GM13977 (cell line): ENCODE measurements at regions not wholly inside any gene's neighbourhood (a gene's known extent, or its start where the extent isn't known, plus 50 kb on each side); places are given as distances from the start of the nearest gene placed in this dataset.

Experiments
- DNase-seq: peaks from one replicate; pipeline ENCODE4 v3.0.0; 2012; ENCODE audit warnings: low spot score
- CTCF ChIP-seq: IDR thresholded peaks from 2 replicates; pipeline ENCODE4 v1.5.1; 2012; ENCODE audit warnings: mild to moderate bottlenecking, control low read depth; ENCODE audit not compliant: insufficient read depth; ENCODE audit errors: extremely low read depth, missing control alignments
- in situ Hi-C: fragments of 300-500 bp; cut with MboI; formaldehyde crosslinking; loops from one replicate; pipeline ENCODE4 v1.12.0; 2022; ENCODE audit warnings: low sequenced_read_pairs, low pct_unique_long_range_greater_than_20kb, mixed read lengths, inconsistent platforms; ENCODE audit not compliant: unreplicated experiment

- in situ Hi-C loops: no loop called here
- TF ChIP-seq CTCF: no peak
- DNase-seq: no peak
Measured at GRCh38 chr18:44521668-44522022, 159.0 kb upstream of the SETBP1 start.

GRCh38 chr18:44526705-44527415, 153.8 kb upstream of the SETBP1 start:
- in situ Hi-C loops: no loop called here
- DNase-seq: no peak
- no peak for TF ChIP-seq CTCF

- no peak for TF ChIP-seq CTCF
- in situ Hi-C loops: no loop called here
- no peak for DNase-seq
Measured at GRCh38 chr18:44533071-44533470, 147.6 kb upstream of the SETBP1 start.

- no peak for TF ChIP-seq CTCF
- no peak for DNase-seq
- in situ Hi-C loops: no loop called here
Measured at GRCh38 chr18:44536046-44536445, 144.6 kb upstream of the SETBP1 start.

- in situ Hi-C loops: no loop called here
- TF ChIP-seq CTCF: no peak
- no peak for DNase-seq
Measured at GRCh38 chr18:44536619-44537018, 144.1 kb upstream of the SETBP1 start.

- no peak for DNase-seq
- TF ChIP-seq CTCF: no peak
- in situ Hi-C loops: no loop called here
Measured at GRCh38 chr18:44537526-44537925, 143.2 kb upstream of the SETBP1 start.

- in situ Hi-C loops: no loop called here
- no peak for DNase-seq
- TF ChIP-seq CTCF: no peak
Measured at GRCh38 chr18:44539926-44540325, 140.8 kb upstream of the SETBP1 start.
